Esophagus muscularis mucosa (tissue), 4 donors: ENCODE measurements at regions not wholly inside any gene's neighbourhood (a gene's known extent, or its start where the extent isn't known, plus 50 kb on each side); places are given as distances from the start of the nearest gene placed in this dataset.
"Not testable (repeated sequence)": the region's sequence is repeated elsewhere in the genome, so short reads cannot be mapped to it uniquely, and the experiment has no call there.

ENCODE experiments used
- DNase-seq: peaks from one replicate; pipeline ENCODE4 v3.0.0-alpha.2; 2017; ENCODE audit errors: extremely low spot score
- H3K27ac ChIP-seq, 4 donors: fragments of 200-600 bp; sonication (generic); replicated peaks in 1 of 4; 1 replicate in 3 of 4; 2 replicates in 1 of 4; pipeline ENCODE4 v1.5.1; 2016 to 2019; ENCODE audit warnings: mild to moderate bottlenecking in 1 of 4
- H3K27me3 ChIP-seq, 4 donors: fragments of 200-600 bp; sonication (generic); one replicate each; pipeline versions ENCODE4 v1.5.1 to v1.6.0; 2016 to 2019
- H3K36me3 ChIP-seq, 4 donors: fragments of 200-600 bp; sonication (generic); one replicate each; pipeline ENCODE4 v1.5.1; 2016 to 2019
- H3K4me1 ChIP-seq, 4 donors: fragments of 200-600 bp; sonication (generic); one replicate each; pipeline ENCODE4 v1.5.1; 2016 to 2019
- H3K4me3 ChIP-seq, 4 donors: fragments of 200-600 bp; sonication (generic); 1 replicate in 2 of 4; 2 replicates in 2 of 4; pipeline ENCODE4 v1.5.1; 2016 to 2019; ENCODE audit warnings: mild to moderate bottlenecking in 4 of 4, moderate library complexity in 1 of 4
- H3K9me3 ChIP-seq, 4 donors: fragments of 200-600 bp; sonication (generic); 1 replicate in 3 of 4; 2 replicates in 1 of 4; pipeline ENCODE4 v1.5.1; 2016 to 2019
- CTCF ChIP-seq, 3 experiments: fragments of 200-600 bp in 2 of 3; fragments of 450-650 bp in 1 of 3; sonication (generic) in 2 of 3; IDR thresholded peaks; one replicate each; pipeline ENCODE4 v1.5.1; 2017 to 2019; ENCODE audit warnings: antibody characterized with exemption in 3 of 3, mild to moderate bottlenecking in 2 of 3, moderate library complexity in 1 of 3
- EP300 ChIP-seq: sonication (generic); formaldehyde crosslinking; IDR thresholded peaks from one replicate; pipeline ENCODE4 v1.6.1; 2017; ENCODE audit warnings: antibody characterized with exemption
- POLR2A ChIP-seq: fragments of 450-650 bp; IDR thresholded peaks from one replicate; pipeline ENCODE4 v1.6.1; 2017; ENCODE audit warnings: antibody characterized with exemption, moderate library complexity, mild to moderate bottlenecking, low read depth
- POLR2AphosphoS5 ChIP-seq, 2 donors: sonication (generic); formaldehyde crosslinking; IDR thresholded peaks; one replicate each; pipeline ENCODE4 v1.6.1; 2017; ENCODE audit warnings: antibody characterized with exemption in 2 of 2
- WGBS: methylation state at CpG from one replicate; pipeline ENCODE4 v1.1.5; 2018; 5-methylcytosine and 5-hydroxymethylcytosine counted together
- intact Hi-C: fragments of 100-400 bp; cut with DNase I; formaldehyde crosslinking; loops from one replicate; pipeline ENCODE4 v1.15.1; 2023
- small RNA-seq, 3 donors: library from RNA; depleted of rRNA; stranded (forward); fragments of <200 nt; gene quantifications; one replicate each; pipeline ENCODE3, GENCODE V24; 2016

- TF ChIP-seq CTCF (IDR thresholded peaks at IDR 0.05) (no peak), POLR2AphosphoS5 (IDR thresholded peaks at IDR 0.05) (no peak), POLR2A (no peak), EP300 (no peak)
- Histone ChIP-seq H3K9me3 (no peaks in the 10 kb centered on the region), H3K4me3 (no peak overlapping the region), H3K27me3 (no peaks in the 10 kb centered on the region), H3K36me3 (no peaks in the 10 kb centered on the region), H3K27ac (no peak overlapping the region), H3K4me1 (no peaks in the 10 kb centered on the region)
- intact Hi-C loops, result no loop called here
- no peak for DNase-seq
- 73% methylated on average over 5 of the region's 5 CpGs for WGBS
These were observed 62.2 kb upstream of the FRMPD4 start for GRCh38 chrX:12076046-12076445.

- WGBS, result 25% methylated on average over 1 of the region's 1 CpG
- Histone ChIP-seq H3K27me3 (no peaks in the 10 kb centered on the region), H3K27ac (no peak overlapping the region), H3K4me1 (no peaks in the 10 kb centered on the region), H3K36me3 (no peaks in the 10 kb centered on the region), H3K4me3 (no peak overlapping the region), H3K9me3 (no peaks in the 10 kb centered on the region)
- no peak for DNase-seq
- intact Hi-C loops, result loop anchor here (10.0 kb wide), 1 partner anchor 625 kb away; no protein-coding TSS in a partner anchor
- TF ChIP-seq CTCF (IDR thresholded peaks at IDR 0.05) (peak in 2 of 3 experiments; percentile 20 to 28), EP300 (no peak)
These were observed 58.0 kb upstream of the FRMPD4 start for GRCh38 chrX:12080265-12080664.

GRCh38 chrX:12082959-12083358 is 55.3 kb upstream of the FRMPD4 start:
- H3K4me1 ChIP-seq, H3K27ac ChIP-seq, H3K4me3 ChIP-seq, DNase-seq, H3K36me3 ChIP-seq, H3K9me3 ChIP-seq, H3K27me3 ChIP-seq: not testable (repeated sequence)
- WGBS, result 70% methylated on average over 2 of the region's 2 CpGs
- intact Hi-C loops, result loop anchor here (10.0 kb wide), 1 partner anchor 622 kb away; no protein-coding TSS in a partner anchor

Small RNA genes lying in the stretch of these regions (small RNA-seq; reads per million reads assigned to genes)
- gene RF00019, result 0 reads per million in 3 donors
